CD4-positive, alpha-beta T cell (primary cell): ENCODE measurements at regions not wholly inside any gene's neighbourhood (a gene's known extent, or its start where the extent isn't known, plus 50 kb on each side); places are given as distances from the start of the nearest gene placed in this dataset.
A peak's percentile ranks its signal among the peaks of the same experiment; 100 is the strongest.

Experiments
- ATAC-seq: fragments of 200-7000 bp; cut with Tn5 transposase; one replicate; pipeline ENCODE4 v1.10.0; 2022; ENCODE audit warnings: mild to moderate bottlenecking; ENCODE audit not compliant: poor library complexity
- CTCF ChIA-PET: fragments of 350-600 bp; sonication (Branson Sonifier 250); formaldehyde crosslinking; loops from one replicate; lab custom pipeline; 2021; ENCODE audit warnings: antibody characterized with exemption, inconsistent platforms; lab: Charles Lee
- POLR2A ChIA-PET: fragments of 350-600 bp; sonication (Branson Sonifier 250); formaldehyde crosslinking; loops from one replicate; lab custom pipeline; 2021; ENCODE audit warnings: antibody characterized with exemption, inconsistent platforms; lab: Charles Lee
- DNase-seq, 14 experiments: peaks; one replicate each; pipeline ENCODE4 v3.0.0-alpha.2; 2013 to 2020; ENCODE audit warnings: mixed read lengths in 2 of 14
- H3K27ac ChIP-seq, 2 donors: one replicate each; pipeline versions ENCODE4 v1.5.1 to v1.7.0; 2013; ENCODE audit warnings: low read length in 2 of 2, low read depth in 1 of 2, mild to moderate bottlenecking in 1 of 2
- H3K27me3 ChIP-seq, 2 experiments: 1 replicate in 1 of 2; 2 replicates in 1 of 2; pipeline versions ENCODE4 v1.6.1 to v1.7.0; 2013; ENCODE audit warnings: low read length in 2 of 2, control low read depth in 1 of 2, mild to moderate bottlenecking in 1 of 2, moderate library complexity in 1 of 2; ENCODE audit not compliant: insufficient read depth in 2 of 2, control insufficient read depth in 1 of 2
- H3K36me3 ChIP-seq: one replicate; pipeline ENCODE4 v1.6.1; 2013; ENCODE audit warnings: low read length, control low read depth; ENCODE audit not compliant: insufficient read depth
- H3K4me1 ChIP-seq: one replicate; pipeline ENCODE4 v1.6.1; 2013; ENCODE audit warnings: low read length, control low read depth; ENCODE audit not compliant: insufficient read depth
- H3K4me3 ChIP-seq: one replicate; pipeline ENCODE4 v1.5.1; 2013; ENCODE audit warnings: mild to moderate bottlenecking, low read length, moderate library complexity
- H3K9me3 ChIP-seq, 2 experiments: 1 replicate in 1 of 2; 2 replicates in 1 of 2; pipeline versions ENCODE4 v1.6.1 to v1.7.0; 2013; ENCODE audit warnings: low read length in 2 of 2, mild to moderate bottlenecking in 2 of 2, control low read depth in 1 of 2, moderate library complexity in 1 of 2; ENCODE audit not compliant: control insufficient read depth in 1 of 2, insufficient read depth in 1 of 2
- H3K27ac Mint-ChIP-seq: one replicate; pipeline ENCODE4 v1.8.0; 2020; ENCODE audit warnings: mixed read lengths
- H3K27me3 Mint-ChIP-seq: one replicate; pipeline ENCODE4 v1.8.0; 2021; ENCODE audit warnings: mixed read lengths
- H3K36me3 Mint-ChIP-seq: one replicate; pipeline ENCODE4 v1.8.0; 2021; ENCODE audit warnings: low read depth, mixed read lengths
- H3K4me1 Mint-ChIP-seq: one replicate; pipeline ENCODE4 v1.8.0; 2021; ENCODE audit warnings: low read depth, mixed read lengths
- H3K4me3 Mint-ChIP-seq: one replicate; pipeline ENCODE4 v1.8.0; 2020; ENCODE audit warnings: mild to moderate bottlenecking, mixed read lengths
- H3K9me3 Mint-ChIP-seq: one replicate; pipeline ENCODE4 v1.8.0; 2020; ENCODE audit warnings: mixed read lengths
- intact Hi-C, 2 experiments: fragments of 100-400 bp; cut with DNase I in 1 of 2; cut with micrococcal nuclease in 1 of 2; formaldehyde crosslinking; loops; one replicate each; pipeline versions ENCODE4 v1.15.1 to v1.9.0; 2023 to 2025; cut with DNase I, micrococcal nuclease
- TF ChIP-seq, protein P1 (sequence below): fragments of 200-600 bp; IDR thresholded peaks from one replicate; pipeline ENCODE4 v1.8.0; 2022; ENCODE audit warnings: antibody characterized with exemption, mild to moderate bottlenecking

GRCh38 chr7:35501681-35502080, 193.3 kb downstream of the HERPUD2 start:
- H3K27me3 Mint-ChIP-seq: peaks cover 17% of the 10 kb centered on the region
- H3K27ac ChIP-seq: no peak overlapping the region
- intact Hi-C loops: no loop called here
- H3K36me3 ChIP-seq: no peaks in the 10 kb centered on the region
- no peaks in the 10 kb centered on the region for H3K36me3 Mint-ChIP-seq
- CTCF ChIA-PET: no interaction called here
- H3K9me3 ChIP-seq: no peaks in the 10 kb centered on the region
- H3K4me3 ChIP-seq: no peak overlapping the region
- peaks cover 0 to 6% of the 10 kb centered on the region in 2 experiments for H3K27me3 ChIP-seq
- H3K4me3 Mint-ChIP-seq: no peak overlapping the region
- no peaks in the 10 kb centered on the region for H3K4me1 Mint-ChIP-seq
- no peaks in the 10 kb centered on the region for H3K4me1 ChIP-seq
- ATAC-seq: no peak
- TF ChIP-seq, protein P1, sequence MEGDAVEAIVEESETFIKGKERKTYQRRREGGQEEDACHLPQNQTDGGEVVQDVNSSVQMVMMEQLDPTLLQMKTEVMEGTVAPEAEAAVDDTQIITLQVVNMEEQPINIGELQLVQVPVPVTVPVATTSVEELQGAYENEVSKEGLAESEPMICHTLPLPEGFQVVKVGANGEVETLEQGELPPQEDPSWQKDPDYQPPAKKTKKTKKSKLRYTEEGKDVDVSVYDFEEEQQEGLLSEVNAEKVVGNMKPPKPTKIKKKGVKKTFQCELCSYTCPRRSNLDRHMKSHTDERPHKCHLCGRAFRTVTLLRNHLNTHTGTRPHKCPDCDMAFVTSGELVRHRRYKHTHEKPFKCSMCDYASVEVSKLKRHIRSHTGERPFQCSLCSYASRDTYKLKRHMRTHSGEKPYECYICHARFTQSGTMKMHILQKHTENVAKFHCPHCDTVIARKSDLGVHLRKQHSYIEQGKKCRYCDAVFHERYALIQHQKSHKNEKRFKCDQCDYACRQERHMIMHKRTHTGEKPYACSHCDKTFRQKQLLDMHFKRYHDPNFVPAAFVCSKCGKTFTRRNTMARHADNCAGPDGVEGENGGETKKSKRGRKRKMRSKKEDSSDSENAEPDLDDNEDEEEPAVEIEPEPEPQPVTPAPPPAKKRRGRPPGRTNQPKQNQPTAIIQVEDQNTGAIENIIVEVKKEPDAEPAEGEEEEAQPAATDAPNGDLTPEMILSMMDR: no peak
- DNase-seq: no peak
- H3K9me3 Mint-ChIP-seq: no peaks in the 10 kb centered on the region
- no peak overlapping the region for H3K27ac Mint-ChIP-seq
- POLR2A ChIA-PET: no interaction called here

- CTCF ChIA-PET: no interaction called here
- H3K4me3 ChIP-seq: no peak overlapping the region
- no peaks in the 10 kb centered on the region for H3K4me1 ChIP-seq
- TF ChIP-seq, protein P1: no peak
- Mint-ChIP-seq H3K9me3 (no peaks in the 10 kb centered on the region), H3K27me3 (peaks cover 17% of the 10 kb centered on the region), H3K4me3 (no peak overlapping the region), H3K36me3 (no peaks in the 10 kb centered on the region), H3K4me1 (no peaks in the 10 kb centered on the region), H3K27ac (no peak overlapping the region)
- intact Hi-C loops: no loop called here
- POLR2A ChIA-PET: no interaction called here
- H3K27ac ChIP-seq: no peak overlapping the region
- no peak for ATAC-seq
- no peaks in the 10 kb centered on the region for H3K36me3 ChIP-seq
- no peak for DNase-seq
- H3K27me3 ChIP-seq: peaks cover 0 to 6% of the 10 kb centered on the region in 2 experiments
- H3K9me3 ChIP-seq: no peaks in the 10 kb centered on the region
Observed at GRCh38 chr7:35499226-35499625, 195.7 kb downstream of the HERPUD2 start.

GRCh38 chr7:35498416-35498815, 196.5 kb downstream of the HERPUD2 start:
- Histone ChIP-seq H3K9me3 (no peaks in the 10 kb centered on the region), H3K27ac (no peak overlapping the region), H3K4me1 (no peaks in the 10 kb centered on the region), H3K36me3 (no peaks in the 10 kb centered on the region), H3K4me3 (no peak overlapping the region), H3K27me3 (peaks cover 0 to 6% of the 10 kb centered on the region in 2 experiments)
- no peak overlapping the region for H3K4me3 Mint-ChIP-seq
- ChIA-PET CTCF (no interaction called here), POLR2A (no interaction called here)
- H3K36me3 Mint-ChIP-seq: no peaks in the 10 kb centered on the region
- intact Hi-C loops: no loop called here
- TF ChIP-seq, protein P1: no peak
- DNase-seq (peak in 1 of 14 experiments; percentile 4), ATAC-seq (no peak)
- no peak overlapping the region for H3K27ac Mint-ChIP-seq
- H3K27me3 Mint-ChIP-seq: peaks cover 12% of the 10 kb centered on the region
- H3K9me3 Mint-ChIP-seq: no peaks in the 10 kb centered on the region
- H3K4me1 Mint-ChIP-seq: no peaks in the 10 kb centered on the region
